ENCODE measurements at regions not wholly inside any gene's neighbourhood (a gene's known extent, or its start where the extent isn't known, plus 50 kb on each side); places are given as distances from the start of the nearest gene placed in this dataset.
A peak's percentile ranks its signal among the peaks of the same experiment; 100 is the strongest.

DNA sequence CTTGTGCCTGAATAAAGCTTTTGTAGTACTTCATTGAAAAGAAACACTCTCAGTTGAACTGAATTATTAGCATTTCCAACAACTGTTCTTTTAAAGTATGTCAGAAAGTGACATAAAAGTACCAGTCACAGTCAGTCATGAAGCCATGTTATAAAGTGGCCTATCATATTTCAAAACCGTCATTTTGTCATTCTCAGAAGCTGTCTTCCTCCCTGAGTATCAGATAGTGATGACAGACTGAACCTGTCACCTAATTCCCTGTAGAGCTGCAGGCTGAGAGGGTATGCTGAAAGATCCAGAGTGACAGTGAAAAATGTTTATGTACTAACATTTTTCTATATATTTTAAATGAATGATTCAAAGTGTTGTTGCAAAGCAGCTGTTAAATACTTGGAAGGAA lies 1121.7 kb upstream of the PRMT6 start:
- intact Hi-C loops (cut with DNase I) = no loop called here
- Histone ChIP-seq H3K4me3 (no peak overlapping the region), H3K4me1 (no peaks in the 10 kb centered on the region), H3K27ac (no peak overlapping the region), H3K27me3 (no peaks in the 10 kb centered on the region), H3K36me3 (no peaks in the 10 kb centered on the region), H3K9me3 (no peaks in the 10 kb centered on the region)
- TF ChIP-seq CTCF (IDR thresholded peaks at IDR 0.05) = no peak
- no peak for TF ChIP-seq POLR2AphosphoS5 (IDR thresholded peaks at IDR 0.05; ENCODE audit: insufficient read depth in 1 of 2, low read depth in 1 of 2)
- no peak for TF ChIP-seq POLR2A (IDR thresholded peaks at IDR 0.05)
- no peak for DNase-seq (ENCODE audit: extremely low spot score in 2 of 2)

DNA sequence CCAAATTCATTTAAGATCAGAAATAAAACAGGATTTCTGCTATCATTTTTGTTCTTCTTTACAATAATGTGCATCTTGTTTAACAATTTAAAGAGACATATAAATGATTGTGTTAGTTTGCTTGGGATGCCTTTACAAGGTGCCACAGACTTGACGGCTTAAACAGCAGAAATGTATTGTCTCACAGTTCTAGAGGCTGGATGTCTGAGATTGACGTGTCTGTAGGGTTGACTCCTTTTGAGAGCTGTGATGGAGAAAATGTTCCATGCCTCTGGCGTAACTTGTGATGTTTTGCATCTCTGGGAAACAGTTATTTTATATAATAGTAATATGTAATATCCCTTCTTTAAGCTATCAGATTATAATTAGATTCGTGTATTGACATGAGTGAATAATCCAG lies 1091.6 kb upstream of the PRMT6 start:
- H3K27me3 ChIP-seq = no peaks in the 10 kb centered on the region
- no peaks in the 10 kb centered on the region for H3K4me1 ChIP-seq
- no peak for TF ChIP-seq POLR2A (IDR thresholded peaks at IDR 0.05)
- no peak for TF ChIP-seq POLR2AphosphoS5 (IDR thresholded peaks at IDR 0.05; ENCODE audit: insufficient read depth in 1 of 2, low read depth in 1 of 2)
- no peak for TF ChIP-seq CTCF (IDR thresholded peaks at IDR 0.05)
- H3K9me3 ChIP-seq = no peaks in the 10 kb centered on the region
- no peaks in the 10 kb centered on the region for H3K36me3 ChIP-seq
- intact Hi-C loops (cut with DNase I) = no loop called here
- no peak overlapping the region for H3K4me3 ChIP-seq
- no peak for DNase-seq (ENCODE audit: extremely low spot score in 2 of 2)
- H3K27ac ChIP-seq = no peak overlapping the region

GRCh38 chr1:105997516-105997915 lies 1059.0 kb upstream of the PRMT6 start:
- intact Hi-C loops (cut with DNase I) = no loop called here
- no peak overlapping the region for H3K4me3 ChIP-seq
- no peaks in the 10 kb centered on the region for H3K9me3 ChIP-seq
- no peaks in the 10 kb centered on the region for H3K27me3 ChIP-seq
- no peak for DNase-seq (ENCODE audit: extremely low spot score in 2 of 2)
- H3K36me3 ChIP-seq = no peaks in the 10 kb centered on the region
- no peak for TF ChIP-seq POLR2A (IDR thresholded peaks at IDR 0.05)
- TF ChIP-seq CTCF (IDR thresholded peaks at IDR 0.05) = no peak
- TF ChIP-seq POLR2AphosphoS5 (IDR thresholded peaks at IDR 0.05; ENCODE audit: insufficient read depth in 1 of 2, low read depth in 1 of 2) = no peak
- H3K27ac ChIP-seq = no peak overlapping the region
- H3K4me1 ChIP-seq = no peaks in the 10 kb centered on the region

GRCh38 chr1:106022312-106022902 lies 1034.1 kb upstream of the PRMT6 start:
- DNase-seq (ENCODE audit: extremely low spot score in 2 of 2) = no peak
- Histone ChIP-seq H3K27me3 (no peaks in the 10 kb centered on the region), H3K27ac (no peak overlapping the region), H3K9me3 (no peaks in the 10 kb centered on the region), H3K36me3 (no peaks in the 10 kb centered on the region), H3K4me3 (no peak overlapping the region), H3K4me1 (no peaks in the 10 kb centered on the region)
- no peak for TF ChIP-seq POLR2AphosphoS5 (IDR thresholded peaks at IDR 0.05; ENCODE audit: insufficient read depth in 1 of 2, low read depth in 1 of 2)
- TF ChIP-seq POLR2A (IDR thresholded peaks at IDR 0.05) = no peak
- TF ChIP-seq CTCF (IDR thresholded peaks at IDR 0.05) = peak in 1 of 3 experiments; percentile 12
- intact Hi-C loops (cut with DNase I) = no loop called here

GRCh38 chr1:106027871-106028270 lies 1028.6 kb upstream of the PRMT6 start:
- Histone ChIP-seq H3K4me3 (no peak overlapping the region), H3K27ac (no peak overlapping the region), H3K9me3 (no peaks in the 10 kb centered on the region), H3K36me3 (no peaks in the 10 kb centered on the region), H3K4me1 (no peaks in the 10 kb centered on the region), H3K27me3 (no peaks in the 10 kb centered on the region)
- no peak for DNase-seq (ENCODE audit: extremely low spot score in 2 of 2)
- intact Hi-C loops (cut with DNase I) = no loop called here
- TF ChIP-seq CTCF (IDR thresholded peaks at IDR 0.05) (no peak), POLR2AphosphoS5 (IDR thresholded peaks at IDR 0.05; ENCODE audit: insufficient read depth in 1 of 2, low read depth in 1 of 2) (no peak), POLR2A (IDR thresholded peaks at IDR 0.05) (no peak)
